GM12801 (cell line): ENCODE measurements at regions not wholly inside any gene's neighbourhood (a gene's known extent, or its start where the extent isn't known, plus 50 kb on each side); places are given as distances from the start of the nearest gene placed in this dataset.

ENCODE experiments used
- CTCF ChIP-seq: IDR thresholded peaks from one replicate; pipeline ENCODE4 v1.5.1; 2011; ENCODE audit warnings: control low read depth; ENCODE audit not compliant: insufficient read length; ENCODE audit errors: extremely low read depth

- no peak for TF ChIP-seq CTCF
Measured at GRCh38 chr6:153677522-153677921, 361.5 kb upstream of the OPRM1 start.

DNA sequence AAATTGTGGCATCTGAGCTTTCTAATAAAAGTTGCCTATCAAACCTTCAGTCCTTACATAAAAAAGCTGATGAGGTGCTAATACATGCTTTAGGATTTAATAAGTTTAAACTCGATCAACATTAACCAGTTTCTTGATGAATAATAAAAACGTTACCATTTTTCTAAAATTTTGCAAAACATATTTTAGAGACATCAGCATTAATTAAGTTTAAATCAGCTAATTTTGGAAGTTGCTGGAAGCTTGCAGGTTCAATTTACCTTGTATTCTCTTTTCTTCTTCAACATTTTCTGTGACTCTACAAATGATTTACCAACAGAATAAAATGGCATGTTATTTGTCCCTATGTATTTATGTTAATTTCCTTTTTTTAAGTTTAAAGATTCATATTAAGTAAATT is 365.3 kb upstream of the OPRM1 start:
- TF ChIP-seq CTCF = no peak

DNA sequence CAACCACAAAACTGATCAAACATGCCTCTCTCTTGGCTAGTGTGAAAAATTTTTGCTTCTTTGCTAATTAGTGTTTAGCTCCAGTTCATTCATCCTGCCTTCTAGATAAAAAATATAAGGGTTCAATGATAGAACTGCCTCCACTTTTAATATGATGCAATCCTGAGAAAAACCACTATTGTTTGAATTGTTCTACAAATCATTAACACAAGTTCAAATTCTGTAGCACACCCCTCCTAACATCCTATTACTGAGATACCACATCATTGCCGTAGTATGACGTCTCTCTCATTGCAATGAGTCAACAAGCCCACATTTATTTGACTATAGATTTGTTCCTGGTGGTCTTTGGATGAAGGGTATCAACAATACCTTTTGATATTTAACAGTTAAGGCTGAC is 365.8 kb upstream of the OPRM1 start:
- no peak for TF ChIP-seq CTCF

GRCh38 chr6:153670403-153671026 is 368.5 kb upstream of the OPRM1 start:
- no peak for TF ChIP-seq CTCF

DNA sequence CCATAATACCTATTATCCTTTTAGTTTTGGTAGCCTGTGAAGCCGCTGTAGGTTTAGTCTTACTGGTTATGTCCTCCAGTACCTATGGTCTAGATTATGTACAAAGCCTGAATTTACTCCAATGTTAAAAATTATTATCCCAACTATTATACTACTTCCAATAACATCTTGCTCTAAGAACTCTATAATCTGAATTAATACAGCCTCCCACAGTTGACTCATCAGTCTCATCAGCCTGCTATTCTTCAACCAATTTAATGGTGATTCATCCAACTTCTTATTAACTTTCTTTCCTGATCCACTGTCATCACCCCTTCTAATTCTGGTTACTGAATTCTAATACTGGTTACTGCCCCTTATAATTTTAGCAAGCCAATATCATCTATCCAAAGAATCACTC is 370.3 kb upstream of the OPRM1 start:
- TF ChIP-seq CTCF = no peak

DNA sequence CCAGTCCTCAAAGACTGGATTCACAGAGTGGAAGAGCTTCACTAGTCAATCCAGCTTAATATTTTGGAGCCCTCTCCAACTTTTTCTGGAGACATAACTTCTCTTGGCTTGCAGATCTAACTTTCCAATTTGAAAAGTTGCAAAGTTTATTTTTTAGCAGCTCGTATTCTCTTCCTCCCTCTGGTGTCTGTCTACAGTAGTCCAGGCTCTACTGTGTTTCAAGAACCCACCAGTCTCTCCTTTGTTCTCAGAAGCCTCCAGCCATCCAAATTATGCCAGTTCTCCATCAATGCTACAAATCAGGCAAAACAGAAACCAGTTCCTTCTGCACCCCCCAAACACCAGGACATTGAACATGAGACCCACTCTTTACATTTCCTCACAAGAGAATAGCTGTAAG is 376.1 kb upstream of the OPRM1 start:
- TF ChIP-seq CTCF = no peak

- TF ChIP-seq CTCF = no peak
Measured at GRCh38 chr6:153645326-153645725, 393.7 kb upstream of the OPRM1 start.
